Neural progenitor cell (in vitro differentiated cells): ENCODE measurements at regions not wholly inside any gene's neighbourhood (a gene's known extent, or its start where the extent isn't known, plus 50 kb on each side); places are given as distances from the start of the nearest gene placed in this dataset.

ENCODE experiments used
- DNase-seq: peaks from one replicate; pipeline ENCODE4 v3.0.0-alpha.2; 2016; ENCODE audit warnings: low spot score
- H2AFZ ChIP-seq: fragments of 200-600 bp; sonication (generic); replicated peaks from 2 replicates; pipeline ENCODE4 v1.6.1; 2016; ENCODE audit warnings: antibody characterized with exemption
- H3F3A ChIP-seq: fragments of 200-600 bp; sonication (generic); 2 replicates; pipeline ENCODE4 v1.6.1; 2016; ENCODE audit warnings: antibody characterized with exemption, low read depth
- H3K27ac ChIP-seq: fragments of 200-600 bp; sonication (generic); 2 replicates; pipeline ENCODE4 v1.5.1; 2016; ENCODE audit warnings: mild to moderate bottlenecking
- H3K27me3 ChIP-seq: fragments of 200-600 bp; sonication (generic); 2 replicates; pipeline ENCODE4 v1.6.1; 2016; ENCODE audit warnings: mild to moderate bottlenecking, moderate library complexity
- H3K36me3 ChIP-seq: fragments of 200-600 bp; sonication (generic); 2 replicates; pipeline ENCODE4 v1.5.1; 2016
- H3K4me1 ChIP-seq: fragments of 200-600 bp; sonication (generic); 2 replicates; pipeline ENCODE4 v1.6.1; 2016; ENCODE audit warnings: mixed run types
- H3K4me2 ChIP-seq: fragments of 200-600 bp; sonication (generic); 2 replicates; pipeline ENCODE4 v1.6.1; 2016
- H3K4me3 ChIP-seq: fragments of 200-600 bp; sonication (generic); 2 replicates; pipeline ENCODE4 v1.5.1; 2016
- H3K79me2 ChIP-seq: fragments of 200-600 bp; sonication (generic); 2 replicates; pipeline ENCODE4 v1.6.1; 2016; ENCODE audit warnings: low read depth
- H3K9ac ChIP-seq: fragments of 200-600 bp; sonication (generic); 2 replicates; pipeline ENCODE4 v1.6.1; 2016
- H3K9me3 ChIP-seq: fragments of 200-600 bp; sonication (generic); 2 replicates; pipeline ENCODE4 v1.5.1; 2016; ENCODE audit warnings: low read depth
- H4K20me1 ChIP-seq: fragments of 200-600 bp; sonication (generic); 2 replicates; pipeline ENCODE4 v1.6.1; 2016; ENCODE audit warnings: low read depth
- H3K27ac Mint-ChIP-seq: 3 replicates; pipeline ENCODE4 v1.8.0; 2021; ENCODE audit warnings: mixed read lengths
- H3K27me3 Mint-ChIP-seq: 2 replicates; pipeline ENCODE4 v1.8.0; 2022; ENCODE audit warnings: low read depth, mild to moderate bottlenecking, inconsistent platforms, moderate library complexity, mixed read lengths; ENCODE audit not compliant: insufficient read depth
- H3K36me3 Mint-ChIP-seq: 3 replicates; pipeline ENCODE4 v1.8.0; 2021; ENCODE audit warnings: mixed read lengths
- H3K4me1 Mint-ChIP-seq: 3 replicates; pipeline ENCODE4 v1.8.0; 2021; ENCODE audit warnings: mixed read lengths
- H3K4me3 Mint-ChIP-seq: 3 replicates; pipeline ENCODE4 v1.8.0; 2021; ENCODE audit warnings: mild to moderate bottlenecking, moderate library complexity, mixed read lengths
- H3K9me3 Mint-ChIP-seq: 3 replicates; pipeline ENCODE4 v1.8.0; 2020; ENCODE audit warnings: mixed read lengths
- EZH2 ChIP-seq: fragments of 200-600 bp; sonication (generic); IDR thresholded peaks from 2 replicates; pipeline ENCODE4 v1.6.1; 2017; ENCODE audit warnings: antibody characterized with exemption, mild to moderate bottlenecking, moderate library complexity
- EZH2phosphoT487 ChIP-seq: fragments of 200-600 bp; sonication (generic); IDR thresholded peaks from 2 replicates; pipeline ENCODE4 v1.6.1; 2017; ENCODE audit warnings: antibody characterized with exemption
- TF ChIP-seq, protein P1 (sequence below): fragments of 200-600 bp; sonication (generic); IDR thresholded peaks from 2 replicates; pipeline ENCODE4 v1.5.1; 2017; ENCODE audit warnings: antibody characterized with exemption, mild to moderate bottlenecking

DNA sequence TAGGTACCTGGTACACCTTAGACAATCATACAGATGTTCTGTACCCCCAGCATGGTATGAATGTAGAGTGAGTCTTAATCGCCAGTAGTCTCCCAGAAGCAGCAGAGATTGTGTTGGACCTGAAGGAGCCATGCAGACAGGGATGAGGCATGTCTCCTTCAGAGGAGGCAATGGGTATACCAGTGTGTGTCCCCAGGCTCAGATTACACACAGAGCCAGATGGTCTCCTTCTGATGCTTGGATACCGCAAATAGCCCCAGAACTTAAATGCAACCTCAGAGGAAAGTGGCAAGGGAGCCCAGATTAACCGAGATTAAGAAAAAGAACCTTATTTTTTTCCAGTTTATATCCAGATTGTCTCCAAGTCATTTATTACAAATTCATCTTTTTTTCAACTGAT, 96.8 kb upstream of the C21orf91 start:
- peaks cover 20% of the 10 kb centered on the region for H3K9me3 Mint-ChIP-seq
- Histone ChIP-seq H3K27me3 (no peaks in the 10 kb centered on the region), H3K9ac (no peak overlapping the region), H3K4me3 (no peak overlapping the region), H3K36me3 (no peaks in the 10 kb centered on the region), H4K20me1 (no peaks in the 10 kb centered on the region), H3F3A (no peaks in the 10 kb centered on the region), H3K4me1 (no peaks in the 10 kb centered on the region), H3K27ac (no peak overlapping the region), H3K4me2 (no peak overlapping the region), H3K9me3 (no peaks in the 10 kb centered on the region), H2AFZ (no peak overlapping the region), H3K79me2 (no peaks in the 10 kb centered on the region)
- DNase-seq, result no peak
- H3K36me3 Mint-ChIP-seq, result peaks cover 2% of the 10 kb centered on the region
- no peaks in the 10 kb centered on the region for H3K27me3 Mint-ChIP-seq
- H3K4me1 Mint-ChIP-seq, result no peaks in the 10 kb centered on the region
- no peak overlapping the region for H3K27ac Mint-ChIP-seq
- no peak overlapping the region for H3K4me3 Mint-ChIP-seq
- no peak for TF ChIP-seq EZH2
- TF ChIP-seq, protein P1, sequence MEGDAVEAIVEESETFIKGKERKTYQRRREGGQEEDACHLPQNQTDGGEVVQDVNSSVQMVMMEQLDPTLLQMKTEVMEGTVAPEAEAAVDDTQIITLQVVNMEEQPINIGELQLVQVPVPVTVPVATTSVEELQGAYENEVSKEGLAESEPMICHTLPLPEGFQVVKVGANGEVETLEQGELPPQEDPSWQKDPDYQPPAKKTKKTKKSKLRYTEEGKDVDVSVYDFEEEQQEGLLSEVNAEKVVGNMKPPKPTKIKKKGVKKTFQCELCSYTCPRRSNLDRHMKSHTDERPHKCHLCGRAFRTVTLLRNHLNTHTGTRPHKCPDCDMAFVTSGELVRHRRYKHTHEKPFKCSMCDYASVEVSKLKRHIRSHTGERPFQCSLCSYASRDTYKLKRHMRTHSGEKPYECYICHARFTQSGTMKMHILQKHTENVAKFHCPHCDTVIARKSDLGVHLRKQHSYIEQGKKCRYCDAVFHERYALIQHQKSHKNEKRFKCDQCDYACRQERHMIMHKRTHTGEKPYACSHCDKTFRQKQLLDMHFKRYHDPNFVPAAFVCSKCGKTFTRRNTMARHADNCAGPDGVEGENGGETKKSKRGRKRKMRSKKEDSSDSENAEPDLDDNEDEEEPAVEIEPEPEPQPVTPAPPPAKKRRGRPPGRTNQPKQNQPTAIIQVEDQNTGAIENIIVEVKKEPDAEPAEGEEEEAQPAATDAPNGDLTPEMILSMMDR, result no peak
- TF ChIP-seq EZH2phosphoT487, result no peak

DNA sequence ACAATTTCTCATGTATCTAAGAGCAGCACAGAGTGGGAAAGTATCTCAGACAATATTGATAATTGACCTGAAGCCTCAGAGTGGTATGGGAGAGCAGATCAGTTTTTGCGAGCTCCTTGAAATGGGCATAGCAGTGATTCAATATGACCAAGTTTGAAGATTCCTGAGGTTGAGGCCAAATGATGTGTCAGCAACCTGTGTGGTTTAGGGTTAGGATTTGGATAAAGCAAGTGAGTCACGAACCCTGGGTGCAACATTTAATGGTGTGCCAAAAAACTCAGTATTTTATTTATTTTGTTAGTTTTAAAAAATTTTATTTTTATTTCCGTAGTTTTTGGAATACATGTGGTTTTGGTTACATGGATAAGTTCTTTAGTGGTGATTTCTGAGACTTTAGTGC, 92.5 kb upstream of the C21orf91 start:
- H3K27me3 Mint-ChIP-seq, result no peaks in the 10 kb centered on the region
- H3K9me3 ChIP-seq, result no peaks in the 10 kb centered on the region

DNA sequence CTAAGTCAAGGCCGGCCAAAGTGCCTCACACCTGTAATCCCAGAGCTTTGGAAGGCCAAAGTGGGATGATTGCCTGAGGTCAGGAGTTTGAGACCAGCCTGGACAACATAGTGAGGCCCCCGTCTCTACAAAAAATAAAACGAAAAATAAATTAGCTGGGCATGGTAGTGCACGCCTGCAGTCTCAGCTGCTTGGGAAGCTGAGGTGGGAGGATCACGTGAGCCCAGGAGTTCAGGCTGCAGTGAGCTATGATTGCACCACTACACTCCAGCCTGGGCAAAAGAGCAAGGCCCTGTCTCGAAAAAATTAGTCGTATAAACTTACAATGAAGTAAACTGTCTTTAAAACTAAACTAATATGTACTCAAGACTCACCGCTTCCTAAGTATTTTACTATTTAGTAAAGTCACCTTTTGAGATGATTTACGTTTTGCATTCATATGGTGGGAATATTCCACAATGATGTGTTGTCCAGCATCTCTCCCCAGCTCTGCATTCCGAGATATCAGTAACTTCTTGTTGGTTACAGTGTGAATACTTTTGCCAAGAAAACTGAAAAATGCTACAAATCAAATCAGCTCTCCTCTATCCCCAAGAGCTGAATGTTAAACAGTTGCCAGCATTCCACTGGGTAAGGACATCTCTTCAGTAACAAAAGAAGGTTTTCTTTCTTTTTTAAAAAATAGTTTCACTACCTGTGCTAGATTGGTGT, 84.9 kb upstream of the C21orf91 start:
- Mint-ChIP-seq H3K9me3 (peaks cover 13% of the 10 kb centered on the region), H3K27ac (no peak overlapping the region), H3K27me3 (peaks cover 2% of the 10 kb centered on the region), H3K4me1 (peaks cover 14% of the 10 kb centered on the region), H3K4me3 (no peak overlapping the region), H3K36me3 (no peaks in the 10 kb centered on the region)
- no peak for DNase-seq
- Histone ChIP-seq H2AFZ (peak overlapping the region; percentile 24), H3K27me3 (no peaks in the 10 kb centered on the region), H3F3A (peaks cover 8% of the 10 kb centered on the region), H4K20me1 (no peaks in the 10 kb centered on the region), H3K4me2 (no peak overlapping the region), H3K27ac (no peak overlapping the region), H3K9ac (no peak overlapping the region), H3K79me2 (no peaks in the 10 kb centered on the region), H3K4me3 (no peak overlapping the region), H3K9me3 (no peaks in the 10 kb centered on the region), H3K36me3 (peaks cover 3% of the 10 kb centered on the region), H3K4me1 (peaks cover 14% of the 10 kb centered on the region)
- no peak for TF ChIP-seq EZH2phosphoT487
- TF ChIP-seq, protein P1, result no peak
- TF ChIP-seq EZH2, result no peak

More for the DNA sequence above, 92.5 kb upstream of the C21orf91 start:
- Histone ChIP-seq H3K4me3 (no peak overlapping the region), H3K79me2 (no peaks in the 10 kb centered on the region), H3K27ac (no peak overlapping the region), H2AFZ (no peak overlapping the region), H3K4me2 (no peak overlapping the region), H3K9ac (no peak overlapping the region), H3K27me3 (no peaks in the 10 kb centered on the region), H4K20me1 (no peaks in the 10 kb centered on the region), H3K4me1 (no peaks in the 10 kb centered on the region), H3K36me3 (no peaks in the 10 kb centered on the region), H3F3A (no peaks in the 10 kb centered on the region)
- no peaks in the 10 kb centered on the region for H3K36me3 Mint-ChIP-seq
- no peak overlapping the region for H3K27ac Mint-ChIP-seq
- no peak overlapping the region for H3K4me3 Mint-ChIP-seq
- TF ChIP-seq EZH2phosphoT487 (no peak), EZH2 (no peak)
- TF ChIP-seq, protein P1, result no peak
- H3K4me1 Mint-ChIP-seq, result no peaks in the 10 kb centered on the region
- DNase-seq, result no peak
- H3K9me3 Mint-ChIP-seq, result no peaks in the 10 kb centered on the region
